T-helper 2 cell treated with Interferon-gamma antibody and Interleukin-4, amounts not matched to agents 5 μg/mL and 100 μg/mL, for 36 hours (primary cell): ENCODE measurements at regions not wholly inside any gene's neighbourhood (a gene's known extent, or its start where the extent isn't known, plus 50 kb on each side); places are given as distances from the start of the nearest gene placed in this dataset.

Source experiments
- DNase-seq: peaks from one replicate; pipeline ENCODE4 v3.0.0; 2021; ENCODE audit warnings: low spot score
- H3K27ac Mint-ChIP-seq: one replicate; pipeline ENCODE4 v1.8.0; 2021; ENCODE audit warnings: mild to moderate bottlenecking, mixed read lengths
- H3K27me3 Mint-ChIP-seq: one replicate; pipeline ENCODE4 v1.8.0; 2021; ENCODE audit warnings: low read depth, mixed read lengths
- H3K36me3 Mint-ChIP-seq: one replicate; pipeline ENCODE4 v1.8.0; 2021; ENCODE audit warnings: low read depth, mixed read lengths
- H3K4me1 Mint-ChIP-seq: one replicate; pipeline ENCODE4 v1.8.0; 2021; ENCODE audit warnings: low read depth, mixed read lengths
- H3K4me3 Mint-ChIP-seq: one replicate; pipeline ENCODE4 v1.8.0; 2022; ENCODE audit warnings: mild to moderate bottlenecking, moderate library complexity, mixed read lengths
- H3K9me3 Mint-ChIP-seq: one replicate; pipeline ENCODE4 v1.8.0; 2021; ENCODE audit warnings: mixed read lengths

GRCh38 chr12:20018406-20018805 is 349.9 kb upstream of the PDE3A start:
- H3K36me3 Mint-ChIP-seq = no peaks in the 10 kb centered on the region
- H3K27ac Mint-ChIP-seq = no peak overlapping the region
- no peaks in the 10 kb centered on the region for H3K27me3 Mint-ChIP-seq

DNA sequence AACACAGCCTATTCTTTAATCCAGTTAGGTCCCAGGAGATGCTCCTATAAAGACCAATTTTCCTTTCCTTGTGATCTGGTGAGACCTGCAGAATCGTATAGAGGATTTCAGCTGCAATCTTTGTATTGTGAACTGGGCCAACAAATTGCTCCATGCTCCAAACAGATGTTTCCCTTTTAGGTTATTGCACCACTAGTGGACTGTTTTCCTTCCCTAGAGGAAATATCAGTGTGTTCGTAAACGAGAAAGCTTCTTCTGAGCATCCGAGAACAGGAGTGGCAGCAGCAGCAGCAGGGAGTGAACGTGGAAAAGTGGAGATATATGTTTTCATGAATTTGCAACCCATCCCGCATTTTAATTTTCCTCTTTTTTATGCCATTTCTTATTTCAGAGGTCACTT is 344.1 kb upstream of the PDE3A start:
- DNase-seq = no peak
- H3K36me3 Mint-ChIP-seq = no peaks in the 10 kb centered on the region
- H3K9me3 Mint-ChIP-seq = peaks cover 5% of the 10 kb centered on the region

More at GRCh38 chr12:20018406-20018805, 349.9 kb upstream of the PDE3A start:
- Mint-ChIP-seq H3K4me3 (no peak overlapping the region), H3K9me3 (no peaks in the 10 kb centered on the region), H3K4me1 (no peaks in the 10 kb centered on the region)
- no peak for DNase-seq

DNA sequence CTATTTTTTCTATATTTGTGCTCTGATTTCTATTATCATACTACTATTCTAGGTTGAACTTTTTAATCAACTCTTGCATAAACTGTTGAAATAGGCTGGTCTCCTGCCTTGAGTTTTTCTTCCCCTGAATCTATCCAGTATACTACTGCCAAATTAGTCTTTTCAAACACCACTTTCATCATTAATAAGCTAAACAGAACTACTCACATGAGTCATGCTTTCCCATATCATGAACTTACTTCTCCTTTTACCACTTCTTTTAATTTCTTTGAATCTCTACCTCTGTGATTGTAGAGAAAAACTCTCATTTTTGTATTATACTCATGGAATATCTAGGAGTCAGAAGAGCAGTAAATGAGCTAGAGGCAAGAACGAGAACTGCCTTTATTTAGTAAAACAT is 340.3 kb upstream of the PDE3A start:
- H3K36me3 Mint-ChIP-seq = no peaks in the 10 kb centered on the region
- no peak overlapping the region for H3K27ac Mint-ChIP-seq
- no peak for DNase-seq
- H3K4me1 Mint-ChIP-seq = no peaks in the 10 kb centered on the region
- peaks cover 5% of the 10 kb centered on the region for H3K9me3 Mint-ChIP-seq
- H3K4me3 Mint-ChIP-seq = no peak overlapping the region
- no peaks in the 10 kb centered on the region for H3K27me3 Mint-ChIP-seq

More for the DNA sequence above, 344.1 kb upstream of the PDE3A start:
- no peaks in the 10 kb centered on the region for H3K27me3 Mint-ChIP-seq
- H3K4me3 Mint-ChIP-seq = no peak overlapping the region
- no peaks in the 10 kb centered on the region for H3K4me1 Mint-ChIP-seq
- H3K27ac Mint-ChIP-seq = no peak overlapping the region

GRCh38 chr12:20030826-20031225 is 337.5 kb upstream of the PDE3A start:
- DNase-seq = no peak
- H3K4me1 Mint-ChIP-seq = no peaks in the 10 kb centered on the region
- H3K27me3 Mint-ChIP-seq = no peaks in the 10 kb centered on the region
- H3K4me3 Mint-ChIP-seq = no peak overlapping the region
- no peaks in the 10 kb centered on the region for H3K36me3 Mint-ChIP-seq
- peaks cover 5% of the 10 kb centered on the region for H3K9me3 Mint-ChIP-seq
- H3K27ac Mint-ChIP-seq = no peak overlapping the region

DNA sequence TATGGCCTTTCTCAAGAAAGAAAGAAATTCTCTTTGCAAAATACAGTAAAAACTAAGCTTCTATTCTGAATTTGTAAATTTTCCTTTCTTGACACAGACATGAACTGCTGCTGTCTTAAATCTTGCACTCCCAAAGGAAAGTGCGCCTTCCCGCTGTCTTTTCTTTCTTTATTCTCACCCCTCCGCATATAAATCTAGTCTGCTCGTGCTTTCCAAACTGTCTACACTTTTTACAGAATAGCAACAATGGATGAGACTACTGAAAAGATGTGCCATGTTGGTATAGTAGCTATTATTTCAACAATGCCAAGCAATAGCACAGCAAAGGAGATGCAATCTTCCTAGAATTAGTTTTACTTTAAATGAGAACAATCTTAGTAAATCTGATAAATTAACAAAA is 328.8 kb upstream of the PDE3A start:
- Mint-ChIP-seq H3K36me3 (no peaks in the 10 kb centered on the region), H3K9me3 (no peaks in the 10 kb centered on the region), H3K27me3 (no peaks in the 10 kb centered on the region), H3K27ac (no peak overlapping the region), H3K4me3 (no peak overlapping the region), H3K4me1 (no peaks in the 10 kb centered on the region)
- no peak for DNase-seq

DNA sequence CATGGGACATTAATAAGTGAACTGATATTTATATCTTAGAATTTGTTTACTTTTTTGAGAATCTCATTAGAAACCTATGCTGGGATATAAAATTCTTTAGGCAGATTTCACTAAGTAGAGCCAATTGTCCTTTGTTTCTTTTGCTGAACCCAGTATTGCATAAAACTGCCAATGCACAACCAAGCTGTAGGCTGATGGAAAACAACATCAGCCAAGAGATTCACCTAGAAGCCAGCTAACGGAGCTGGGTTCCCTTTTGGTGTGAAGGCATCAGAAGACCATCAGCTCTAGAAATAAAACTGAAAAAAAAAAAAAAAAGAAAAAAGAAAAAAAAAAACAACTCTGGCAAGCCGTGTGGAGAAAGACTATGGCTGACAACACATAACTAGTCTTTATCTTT is 328.2 kb upstream of the PDE3A start:
- Mint-ChIP-seq H3K9me3 (no peaks in the 10 kb centered on the region), H3K36me3 (no peaks in the 10 kb centered on the region), H3K27ac (no peak overlapping the region), H3K4me1 (no peaks in the 10 kb centered on the region), H3K27me3 (no peaks in the 10 kb centered on the region), H3K4me3 (no peak overlapping the region)
- no peak for DNase-seq

DNA sequence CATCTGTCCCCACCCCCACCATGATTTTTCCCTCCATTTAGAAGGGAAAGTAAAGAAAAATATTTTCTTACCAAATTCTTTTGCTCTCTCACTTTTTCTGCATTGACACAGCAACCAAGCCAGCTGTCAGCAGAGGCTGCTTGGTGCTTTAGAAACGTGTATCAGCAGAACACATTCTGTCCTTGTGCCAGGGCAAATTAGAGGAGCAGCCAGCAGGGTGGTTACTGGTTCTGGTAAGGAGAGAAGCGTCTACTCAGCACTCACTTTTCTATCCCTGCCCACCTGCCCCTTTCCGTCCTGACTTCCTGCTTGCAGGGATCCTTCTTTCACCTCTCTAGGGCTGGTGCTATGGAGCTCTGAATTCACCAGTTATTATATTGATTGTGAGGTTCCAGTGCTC is 327.5 kb upstream of the PDE3A start:
- H3K27me3 Mint-ChIP-seq = no peaks in the 10 kb centered on the region
- H3K9me3 Mint-ChIP-seq = no peaks in the 10 kb centered on the region
- H3K4me3 Mint-ChIP-seq = no peak overlapping the region
- DNase-seq = no peak
- H3K4me1 Mint-ChIP-seq = no peaks in the 10 kb centered on the region
- H3K36me3 Mint-ChIP-seq = no peaks in the 10 kb centered on the region
- no peak overlapping the region for H3K27ac Mint-ChIP-seq

DNA sequence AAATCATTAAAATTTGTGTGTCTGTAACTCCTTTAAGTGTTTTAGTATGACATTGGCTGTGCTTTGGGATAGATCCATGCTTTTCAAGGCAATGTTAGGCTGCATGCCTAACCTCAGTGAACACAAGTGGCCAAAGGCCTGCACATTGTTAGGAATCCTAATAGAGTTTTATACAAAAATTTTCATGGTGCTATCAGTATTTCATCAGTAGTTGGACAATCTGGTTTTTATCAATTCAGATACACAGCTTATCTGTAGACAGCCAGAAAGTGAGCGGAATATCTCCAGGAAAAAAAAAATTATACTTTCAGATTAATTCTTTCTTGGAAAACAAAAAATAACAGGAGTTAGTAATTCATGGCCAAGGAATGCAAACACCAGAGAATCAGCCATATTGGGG is 324.0 kb upstream of the PDE3A start:
- Mint-ChIP-seq H3K4me1 (no peaks in the 10 kb centered on the region), H3K36me3 (no peaks in the 10 kb centered on the region), H3K9me3 (no peaks in the 10 kb centered on the region), H3K27me3 (no peaks in the 10 kb centered on the region), H3K4me3 (no peak overlapping the region), H3K27ac (no peak overlapping the region)
- DNase-seq = no peak

DNA sequence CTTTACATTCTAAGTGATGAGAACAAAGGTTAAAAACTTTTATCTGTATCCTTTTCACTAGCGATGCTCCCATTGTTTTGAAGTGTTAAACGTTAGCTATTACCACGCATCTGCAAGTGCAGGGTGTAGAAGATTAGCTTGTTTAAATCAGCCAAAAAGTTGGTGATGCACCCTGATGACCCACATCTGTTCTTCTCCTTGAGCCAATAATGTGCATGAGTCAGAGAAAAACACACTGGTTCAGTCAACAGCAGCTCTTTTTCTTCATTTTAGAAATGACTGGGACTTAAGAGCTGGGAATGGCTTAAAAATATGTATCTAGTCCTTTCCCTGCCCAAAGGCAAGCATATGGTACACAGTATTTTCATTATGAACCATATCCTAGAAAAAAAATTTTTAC is 323.5 kb upstream of the PDE3A start:
- H3K36me3 Mint-ChIP-seq = no peaks in the 10 kb centered on the region
- no peaks in the 10 kb centered on the region for H3K9me3 Mint-ChIP-seq
- no peaks in the 10 kb centered on the region for H3K27me3 Mint-ChIP-seq
- no peak for DNase-seq
- H3K27ac Mint-ChIP-seq = no peak overlapping the region
- H3K4me3 Mint-ChIP-seq = no peak overlapping the region
- no peaks in the 10 kb centered on the region for H3K4me1 Mint-ChIP-seq

DNA sequence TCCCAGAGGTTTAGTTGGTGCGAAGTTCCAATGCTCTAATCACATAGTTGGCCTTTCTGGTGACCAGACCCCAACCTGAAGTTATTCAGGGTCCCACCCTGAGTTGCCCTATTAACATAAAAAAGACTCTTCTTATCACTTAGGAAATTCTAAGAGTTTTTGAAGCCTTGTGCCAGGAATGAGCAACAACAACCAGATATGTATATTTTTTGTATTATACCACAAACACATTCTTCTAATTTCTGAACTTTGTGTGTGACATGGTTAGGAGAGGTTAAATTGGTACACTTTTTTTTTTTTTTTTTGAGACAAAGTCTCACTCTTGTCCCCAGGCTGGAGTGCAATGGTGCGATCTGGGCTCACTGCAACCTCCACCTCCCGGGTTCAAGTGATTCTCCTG is 320.4 kb upstream of the PDE3A start:
- no peak for DNase-seq
- H3K9me3 Mint-ChIP-seq = no peaks in the 10 kb centered on the region
- no peaks in the 10 kb centered on the region for H3K27me3 Mint-ChIP-seq
- no peaks in the 10 kb centered on the region for H3K36me3 Mint-ChIP-seq
- no peak overlapping the region for H3K4me3 Mint-ChIP-seq
- no peaks in the 10 kb centered on the region for H3K4me1 Mint-ChIP-seq
- no peak overlapping the region for H3K27ac Mint-ChIP-seq

- Mint-ChIP-seq H3K4me3 (no peak overlapping the region), H3K4me1 (no peaks in the 10 kb centered on the region), H3K27me3 (no peaks in the 10 kb centered on the region), H3K9me3 (no peaks in the 10 kb centered on the region), H3K36me3 (no peaks in the 10 kb centered on the region), H3K27ac (no peak overlapping the region)
- no peak for DNase-seq
Observed at GRCh38 chr12:20050221-20050620, 318.1 kb upstream of the PDE3A start.

GRCh38 chr12:20053782-20054181 is 314.6 kb upstream of the PDE3A start:
- peaks cover 9% of the 10 kb centered on the region for H3K9me3 Mint-ChIP-seq
- no peak for DNase-seq
- H3K4me3 Mint-ChIP-seq = no peak overlapping the region
- no peaks in the 10 kb centered on the region for H3K4me1 Mint-ChIP-seq
- H3K36me3 Mint-ChIP-seq = no peaks in the 10 kb centered on the region
- no peaks in the 10 kb centered on the region for H3K27me3 Mint-ChIP-seq
- H3K27ac Mint-ChIP-seq = no peak overlapping the region

- Mint-ChIP-seq H3K27ac (no peak overlapping the region), H3K27me3 (no peaks in the 10 kb centered on the region), H3K36me3 (no peaks in the 10 kb centered on the region), H3K4me1 (no peaks in the 10 kb centered on the region), H3K9me3 (peaks cover 22% of the 10 kb centered on the region), H3K4me3 (no peak overlapping the region)
- DNase-seq = no peak
Observed at GRCh38 chr12:20055856-20056255, 312.5 kb upstream of the PDE3A start.

DNA sequence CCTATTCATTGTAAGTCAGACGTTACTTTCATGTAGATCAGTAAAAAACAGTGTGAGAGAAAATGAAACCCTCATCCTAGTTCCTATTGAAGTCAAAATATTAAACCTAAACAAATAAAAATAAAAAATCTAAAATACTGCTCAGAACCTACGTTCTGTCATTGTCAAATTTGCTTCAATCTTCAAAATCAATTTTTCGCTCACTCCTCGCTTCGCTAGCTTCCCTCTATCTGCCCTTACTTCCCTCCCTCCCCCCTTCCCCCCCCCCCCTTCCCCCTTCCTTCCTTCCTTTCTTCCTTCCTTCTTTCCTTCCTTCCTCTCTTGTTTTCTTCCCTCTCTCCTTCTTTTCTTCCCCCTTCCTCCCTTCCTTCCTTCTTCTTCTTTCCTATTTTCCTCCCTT is 310.9 kb upstream of the PDE3A start:
- Mint-ChIP-seq H3K9me3 (peaks cover 30% of the 10 kb centered on the region), H3K27me3 (no peaks in the 10 kb centered on the region), H3K4me3 (no peak overlapping the region), H3K4me1 (no peaks in the 10 kb centered on the region), H3K36me3 (no peaks in the 10 kb centered on the region), H3K27ac (no peak overlapping the region)
- DNase-seq = no peak

- Mint-ChIP-seq H3K27me3 (no peaks in the 10 kb centered on the region), H3K4me1 (no peaks in the 10 kb centered on the region), H3K36me3 (no peaks in the 10 kb centered on the region), H3K4me3 (no peak overlapping the region), H3K27ac (no peak overlapping the region), H3K9me3 (peaks cover 34% of the 10 kb centered on the region)
- no peak for DNase-seq
Observed at GRCh38 chr12:20063116-20063515, 305.2 kb upstream of the PDE3A start.
